PC-9 (cell line): ENCODE measurements at regions not wholly inside any gene's neighbourhood (a gene's known extent, or its start where the extent isn't known, plus 50 kb on each side); places are given as distances from the start of the nearest gene placed in this dataset.

Experiments used
- EZH2 ChIP-seq: fragments of 200-600 bp; sonication (generic); IDR thresholded peaks from 2 replicates; pipeline ENCODE4 v1.8.0; 2017; ENCODE audit warnings: antibody characterized with exemption, low read depth
- TF ChIP-seq, protein P1 (sequence below): fragments of 200-600 bp; sonication (generic); conservative IDR thresholded peaks from 2 replicates; pipeline ENCODE4 v1.6.1; 2017; ENCODE audit warnings: mixed run types, antibody characterized with exemption, mild to moderate bottlenecking, moderate library complexity

DNA sequence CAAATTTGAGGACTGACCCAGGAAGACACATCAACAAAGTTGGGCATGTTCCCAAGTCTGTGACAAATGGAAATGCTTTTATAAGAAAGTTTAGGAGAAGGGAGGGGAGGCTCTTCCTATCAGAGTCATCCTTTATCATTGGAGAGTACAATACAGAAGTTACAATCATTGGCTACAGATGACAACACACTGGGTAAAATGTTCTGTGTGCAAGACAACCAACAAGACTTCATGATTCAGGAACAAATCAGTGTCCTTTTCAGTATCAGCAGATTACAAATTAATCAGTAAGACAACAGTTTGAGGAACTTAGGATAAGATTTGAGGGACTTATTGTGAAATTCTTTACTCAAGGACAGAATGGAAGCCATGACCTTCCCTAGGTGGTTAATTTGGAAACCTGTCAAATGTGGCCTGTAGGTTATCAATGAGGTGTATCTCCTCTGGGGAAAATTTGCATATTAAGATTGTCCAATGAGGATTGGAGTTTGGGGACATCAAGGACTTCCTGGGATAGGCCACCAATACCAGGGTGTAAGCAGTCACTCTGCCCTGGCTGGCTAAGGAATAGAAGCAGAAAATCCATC is 274.4 kb upstream of the RORA start:
- TF ChIP-seq, protein P1, sequence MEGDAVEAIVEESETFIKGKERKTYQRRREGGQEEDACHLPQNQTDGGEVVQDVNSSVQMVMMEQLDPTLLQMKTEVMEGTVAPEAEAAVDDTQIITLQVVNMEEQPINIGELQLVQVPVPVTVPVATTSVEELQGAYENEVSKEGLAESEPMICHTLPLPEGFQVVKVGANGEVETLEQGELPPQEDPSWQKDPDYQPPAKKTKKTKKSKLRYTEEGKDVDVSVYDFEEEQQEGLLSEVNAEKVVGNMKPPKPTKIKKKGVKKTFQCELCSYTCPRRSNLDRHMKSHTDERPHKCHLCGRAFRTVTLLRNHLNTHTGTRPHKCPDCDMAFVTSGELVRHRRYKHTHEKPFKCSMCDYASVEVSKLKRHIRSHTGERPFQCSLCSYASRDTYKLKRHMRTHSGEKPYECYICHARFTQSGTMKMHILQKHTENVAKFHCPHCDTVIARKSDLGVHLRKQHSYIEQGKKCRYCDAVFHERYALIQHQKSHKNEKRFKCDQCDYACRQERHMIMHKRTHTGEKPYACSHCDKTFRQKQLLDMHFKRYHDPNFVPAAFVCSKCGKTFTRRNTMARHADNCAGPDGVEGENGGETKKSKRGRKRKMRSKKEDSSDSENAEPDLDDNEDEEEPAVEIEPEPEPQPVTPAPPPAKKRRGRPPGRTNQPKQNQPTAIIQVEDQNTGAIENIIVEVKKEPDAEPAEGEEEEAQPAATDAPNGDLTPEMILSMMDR, result no peak
- TF ChIP-seq EZH2, result no peak
